Activated CD8-positive, alpha-beta memory T cell treated with anti-CD3 and anti-CD28 coated beads, Interleukin-2, amount 50 U/mL, for 24 hours (primary cell): ENCODE measurements at regions not wholly inside any gene's neighbourhood (a gene's known extent, or its start where the extent isn't known, plus 50 kb on each side); places are given as distances from the start of the nearest gene placed in this dataset.

Experiments used
- DNase-seq: peaks from one replicate; pipeline ENCODE4 v3.0.0-alpha.2; 2020; ENCODE audit errors: extremely low read depth

GRCh38 chr22:22744412-22745224 lies 100.2 kb downstream of the GGTLC2 start:
- no peak for DNase-seq

GRCh38 chr22:22745225-22746060 lies 101.0 kb downstream of the GGTLC2 start:
- no peak for DNase-seq

- DNase-seq = no peak
Observed at GRCh38 chr22:22746061-22746962, 101.9 kb downstream of the GGTLC2 start.

DNA sequence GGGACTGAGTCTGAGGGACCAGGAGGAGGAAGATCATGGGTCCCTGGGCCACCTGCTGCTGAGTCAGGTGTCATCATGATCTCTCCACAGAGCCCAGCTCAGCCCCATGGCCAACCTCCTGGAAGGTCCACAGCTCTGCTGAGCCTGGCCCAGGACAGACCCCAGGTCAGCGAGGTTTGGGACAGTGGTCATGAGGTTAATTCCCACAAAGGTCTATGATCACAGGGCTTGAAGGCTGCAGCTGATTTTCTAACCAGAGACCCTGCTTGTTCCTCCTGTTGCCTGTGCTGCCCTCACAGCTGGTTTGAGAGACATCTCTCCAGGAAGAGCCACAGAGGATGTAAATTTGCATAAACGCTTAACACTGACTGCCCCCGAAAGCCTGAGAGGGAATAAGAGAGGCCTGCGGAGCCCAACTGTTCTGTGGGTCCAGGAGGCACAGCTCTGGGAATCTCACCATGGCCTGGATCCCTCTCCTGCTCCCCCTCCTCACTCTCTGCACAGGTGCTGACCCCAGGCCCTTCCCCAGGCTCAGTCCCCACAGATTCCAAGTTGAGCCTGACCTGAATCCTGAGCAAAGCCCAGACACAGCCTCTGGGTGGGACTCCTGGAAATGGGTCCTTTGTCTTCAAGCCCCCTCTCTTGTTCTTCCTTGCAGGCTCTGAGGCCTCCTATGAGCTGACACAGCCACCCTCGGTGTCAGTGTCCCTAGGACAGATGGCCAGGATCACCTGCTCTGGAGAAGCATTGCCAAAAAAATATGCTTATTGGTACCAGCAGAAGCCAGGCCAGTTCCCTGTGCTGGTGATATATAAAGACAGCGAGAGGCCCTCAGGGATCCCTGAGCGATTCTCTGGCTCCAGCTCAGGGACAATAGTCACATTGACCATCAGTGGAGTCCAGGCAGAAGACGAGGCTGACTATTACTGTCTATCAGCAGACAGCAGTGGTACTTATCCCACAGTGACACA lies 102.8 kb downstream of the GGTLC2 start:
- DNase-seq = no peak

- DNase-seq = no peak
Observed at GRCh38 chr22:22748297-22748743, 103.9 kb downstream of the GGTLC2 start.

DNA sequence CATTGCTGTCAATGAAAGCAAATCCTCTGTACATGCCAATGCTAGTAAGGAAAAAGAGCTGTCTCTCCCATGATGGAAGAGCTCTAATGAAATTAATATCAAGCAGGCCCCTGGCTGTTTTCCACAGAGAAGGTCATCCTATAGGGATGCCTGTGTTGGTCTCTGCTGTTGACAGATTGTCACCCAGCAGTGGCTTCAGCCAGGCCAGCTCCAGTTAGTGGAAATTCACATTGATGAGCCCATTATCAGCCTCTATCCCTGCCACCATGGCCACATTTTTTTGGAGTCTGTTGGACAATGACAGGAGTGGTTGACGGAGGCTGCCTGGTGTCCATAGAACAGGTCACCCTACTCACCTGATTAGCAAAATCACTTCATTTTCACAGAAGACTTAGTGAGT lies 104.3 kb downstream of the GGTLC2 start:
- no peak for DNase-seq

DNA sequence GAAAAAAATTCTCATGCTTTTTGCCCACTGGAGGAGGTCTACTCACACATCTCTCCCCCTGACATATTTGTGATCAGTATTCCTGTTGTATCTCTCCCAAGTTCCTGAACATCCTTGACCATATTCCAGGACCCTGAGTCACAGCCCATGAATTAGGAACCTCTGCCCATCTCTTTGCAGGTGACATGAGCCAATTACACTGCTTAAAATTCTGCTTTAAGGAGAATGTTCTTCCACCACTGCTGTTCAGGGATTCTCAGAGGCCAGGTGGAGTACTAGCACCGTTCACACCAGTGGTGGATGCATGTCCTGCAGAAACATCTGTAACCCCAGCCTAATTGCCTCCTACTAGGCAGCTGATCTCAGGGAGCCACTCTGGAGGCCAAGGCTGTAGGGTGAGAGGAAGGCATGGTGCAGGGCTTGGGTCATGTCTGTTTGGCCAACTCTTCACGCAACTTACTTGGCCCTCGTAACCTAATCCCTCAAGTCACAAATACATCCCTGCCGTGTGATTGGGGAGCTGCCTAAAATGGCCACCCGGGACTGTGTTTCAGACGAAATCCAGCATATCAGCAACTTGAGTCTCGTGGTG lies 104.8 kb downstream of the GGTLC2 start:
- no peak for DNase-seq

DNA sequence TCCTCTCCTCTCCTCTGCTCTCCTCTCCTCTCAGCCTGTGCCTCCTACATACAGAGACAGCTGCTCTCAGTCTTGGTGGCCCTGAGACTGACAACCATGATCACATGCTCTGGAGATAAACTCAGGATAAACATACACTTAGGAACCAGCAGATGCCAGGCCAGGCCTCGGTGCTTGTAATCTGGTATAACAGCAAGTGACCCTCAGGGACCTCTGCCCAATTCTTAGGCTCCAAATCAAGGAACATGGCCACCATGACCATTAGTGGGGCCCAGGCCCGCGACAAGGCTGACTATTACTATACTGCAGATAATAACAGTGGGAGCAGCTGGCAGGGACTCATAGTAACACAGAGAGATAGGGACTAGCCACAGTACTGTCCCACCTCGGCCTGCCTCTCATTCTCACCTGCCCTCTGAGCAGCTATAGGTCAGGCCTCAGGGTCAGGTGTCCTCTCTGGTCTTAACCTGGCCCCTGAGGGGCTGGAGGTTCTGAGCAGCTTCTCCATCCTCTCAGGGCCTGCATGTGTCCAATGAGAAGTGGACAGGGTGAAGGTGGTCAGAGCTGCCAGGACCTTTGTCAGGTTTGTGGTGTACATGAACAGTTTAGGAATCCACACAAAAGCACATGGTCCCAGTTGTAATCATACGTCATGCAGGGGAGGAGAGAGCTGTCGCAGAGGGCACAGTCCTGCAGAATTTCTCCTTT lies 106.1 kb downstream of the GGTLC2 start:
- DNase-seq = no peak

DNA sequence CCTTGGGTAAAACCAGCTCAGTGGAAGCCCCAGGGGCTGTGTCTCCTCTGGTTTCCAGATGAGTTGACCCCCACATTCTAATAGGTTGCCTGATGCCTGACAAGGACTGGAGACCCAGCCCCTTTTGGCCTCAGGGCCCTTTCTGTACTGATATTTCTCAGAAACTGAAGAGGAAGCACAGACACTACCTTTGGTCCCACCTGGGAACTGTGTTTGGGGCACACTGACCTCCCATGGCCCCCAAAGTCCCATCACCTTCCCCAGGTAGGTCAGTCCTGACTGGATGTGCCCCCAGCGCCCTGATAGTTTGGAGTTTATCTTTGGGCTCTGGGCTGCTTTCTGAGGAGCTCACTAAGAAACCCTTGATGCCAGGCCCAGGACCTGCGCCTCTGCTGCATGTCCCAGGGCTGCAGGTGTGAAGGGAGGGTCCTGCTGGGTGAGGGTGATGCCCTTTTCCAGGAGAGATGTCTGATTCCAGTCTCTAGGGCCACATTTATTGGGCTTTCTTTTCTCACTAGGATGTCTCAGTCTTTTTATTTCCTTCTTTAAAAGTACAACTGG lies 106.7 kb downstream of the GGTLC2 start:
- no peak for DNase-seq

- DNase-seq = no peak
Observed at GRCh38 chr22:22752199-22752555, 107.8 kb downstream of the GGTLC2 start.

DNA sequence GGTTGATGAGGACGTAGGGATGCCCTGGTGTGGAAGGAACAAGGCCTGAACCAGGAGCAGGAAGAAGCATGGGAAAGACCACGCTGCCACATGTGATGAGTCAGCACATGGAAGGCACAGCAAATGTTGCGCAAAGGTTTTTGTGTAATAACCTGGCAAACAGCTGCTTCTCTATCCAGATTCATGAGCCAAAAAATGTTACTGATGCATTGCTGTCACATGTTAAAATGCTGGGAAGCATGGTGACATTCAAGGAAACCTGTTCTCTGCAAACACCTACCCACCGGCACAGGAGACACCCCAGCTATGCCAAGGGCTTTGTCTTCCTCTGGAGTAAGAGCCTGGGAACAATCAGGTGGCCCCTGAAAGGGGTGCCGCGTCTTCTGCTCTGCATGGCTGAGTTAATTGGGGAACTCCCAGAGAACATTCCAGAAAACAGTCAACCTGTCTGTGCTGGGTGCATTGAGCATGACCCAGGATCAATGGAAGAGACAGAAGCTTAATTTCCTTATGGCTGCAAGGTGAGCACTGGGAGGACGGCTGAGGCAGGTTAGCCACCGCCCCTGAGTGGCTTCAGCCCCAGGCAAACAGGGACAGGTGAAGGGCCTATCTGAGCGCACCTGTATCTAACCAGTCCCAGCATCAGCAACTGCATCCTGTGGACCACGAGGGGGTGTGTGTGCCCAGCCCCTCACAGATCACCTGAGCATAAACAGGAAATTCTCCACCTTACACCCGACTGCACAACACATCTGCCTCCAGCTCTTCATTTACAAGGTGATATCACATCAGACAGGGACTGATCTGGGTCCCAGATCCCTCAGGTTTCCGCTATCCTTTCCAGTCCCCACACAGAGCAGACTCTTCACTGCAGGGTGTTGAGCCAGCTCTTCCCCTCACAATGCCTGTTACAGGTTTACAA lies 108.4 kb downstream of the GGTLC2 start:
- DNase-seq = no peak

DNA sequence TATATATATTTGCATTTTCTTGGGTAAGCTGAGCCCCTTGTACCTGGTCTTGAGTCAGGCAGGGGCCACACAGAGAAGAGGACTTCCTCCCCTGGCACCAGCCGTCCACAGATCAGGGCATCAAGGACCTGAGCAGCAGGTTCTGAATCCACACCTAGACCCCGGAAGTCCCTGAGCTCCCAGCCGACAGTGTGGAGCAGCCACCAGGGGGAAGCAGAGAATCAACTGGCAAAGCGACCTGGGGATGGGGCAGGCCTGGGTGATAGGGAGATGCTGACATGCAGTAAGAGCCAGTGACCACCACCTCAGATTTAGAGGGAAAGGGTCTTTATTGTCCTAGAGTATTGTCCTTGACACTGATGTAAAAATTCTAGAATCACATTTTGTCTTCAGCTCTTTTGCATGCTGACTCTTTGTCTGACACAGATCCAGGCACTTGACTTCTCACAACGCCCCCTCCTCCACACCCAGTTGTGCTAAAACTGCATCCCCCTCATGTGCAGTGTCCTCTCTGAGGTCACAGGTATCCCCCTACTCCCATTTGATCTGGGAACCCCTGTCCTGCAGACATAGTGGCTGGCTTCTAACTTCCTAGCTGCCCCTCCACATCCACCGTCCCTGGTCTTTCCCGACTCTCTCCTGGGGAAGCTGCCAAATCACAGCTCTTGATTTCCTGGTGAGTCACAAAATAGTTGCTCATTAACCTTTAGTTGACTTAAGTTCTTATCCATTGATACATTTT lies 109.3 kb downstream of the GGTLC2 start:
- peak; percentile 61 for DNase-seq

DNA sequence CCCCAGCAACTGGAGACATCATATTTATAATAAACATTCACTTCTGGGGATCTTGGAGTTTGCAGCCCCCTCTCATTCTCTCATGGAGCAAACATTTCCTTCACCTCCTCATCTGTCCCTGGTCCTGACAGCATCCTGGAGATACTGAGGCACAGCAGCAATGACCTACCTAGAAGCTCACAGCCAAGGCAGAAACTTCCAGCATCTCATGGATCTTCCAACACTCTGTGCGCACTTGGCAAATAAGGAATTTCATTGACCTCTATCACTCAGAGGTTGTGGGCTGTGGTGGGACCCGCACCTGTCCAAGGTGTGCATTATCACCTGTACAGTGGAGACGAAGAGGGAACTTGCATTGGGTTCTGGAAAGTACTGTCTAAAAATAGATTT lies 109.8 kb downstream of the GGTLC2 start:
- no peak for DNase-seq

GRCh38 chr22:22754961-22755777 lies 110.8 kb downstream of the GGTLC2 start:
- no peak for DNase-seq

- DNase-seq = no peak
Observed at GRCh38 chr22:22755778-22756100, 111.3 kb downstream of the GGTLC2 start.

- no peak for DNase-seq
Observed at GRCh38 chr22:22756109-22756508, 111.7 kb downstream of the GGTLC2 start.
